ENCODE measurements at regions not wholly inside any gene's neighbourhood (a gene's known extent, or its start where the extent isn't known, plus 50 kb on each side); places are given as distances from the start of the nearest gene placed in this dataset.

- Histone ChIP-seq H4K91ac (replicated peaks; ENCODE audit: insufficient read length, low read length) (no peak overlapping the region), H3K27ac (ENCODE audit: low read depth, low read length) (no peak overlapping the region), H3K4me1 (replicated peaks in 1 of 4; ENCODE audit: control insufficient read depth in 3 of 4, insufficient read depth in 4 of 4, low read length in 3 of 4) (no peaks in the 10 kb centered on the region), H3K14ac (ENCODE audit: insufficient read length) (no peak overlapping the region), H2BK20ac (ENCODE audit: low read length) (no peak overlapping the region), H2BK15ac (ENCODE audit: low read length) (no peak overlapping the region), H4K5ac (ENCODE audit: insufficient read length, low read depth, low read length) (no peak overlapping the region), H4K8ac (ENCODE audit: extremely low read depth, insufficient read depth, low read length) (no peak overlapping the region), H3K4ac (replicated peaks; ENCODE audit: insufficient read length, low read depth, low read length) (no peak overlapping the region), H3K56ac (replicated peaks; ENCODE audit: insufficient read length, low read depth, low read length) (no peak overlapping the region), H3K79me2 (ENCODE audit: control insufficient read depth in 1 of 2, insufficient read depth in 2 of 2, low read length in 2 of 2) (no peaks in the 10 kb centered on the region), H3K4me2 (ENCODE audit: insufficient read depth in 1 of 2, low read depth in 2 of 2, low read length in 2 of 2) (no peak overlapping the region), H4K20me1 (replicated peaks in 1 of 2; ENCODE audit: control insufficient read depth in 1 of 2, insufficient read depth in 2 of 2, low read length in 2 of 2) (no peaks in the 10 kb centered on the region), H2AFZ (ENCODE audit: low read length) (no peak overlapping the region), H3K18ac (ENCODE audit: extremely low read depth, low read length) (no peak overlapping the region), H2BK5ac (ENCODE audit: low read depth, low read length) (no peak overlapping the region), H3K23me2 (ENCODE audit: low read depth, low read length) (no peaks in the 10 kb centered on the region), H3K27me3 (replicated peaks in 1 of 4; ENCODE audit: control insufficient read depth in 3 of 4, extremely low read depth in 1 of 4, insufficient read depth in 3 of 4, low read length in 3 of 4) (no peaks in the 10 kb centered on the region), H3K9me3 (ENCODE audit: insufficient read depth in 2 of 2, low read depth in 1 of 2, low read length in 1 of 2) (no peaks in the 10 kb centered on the region), H3K9ac (replicated peaks in 1 of 4; ENCODE audit: extremely low read depth in 1 of 4, low read depth in 3 of 4, low read length in 3 of 4) (no peak overlapping the region), H2BK12ac (ENCODE audit: low read depth, low read length) (no peak overlapping the region), H2AK5ac (ENCODE audit: low read depth, low read length) (no peak overlapping the region), H2BK120ac (replicated peaks; ENCODE audit: low read depth, low read length) (no peak overlapping the region), H3K23ac (ENCODE audit: insufficient read length) (no peak overlapping the region), H3K79me1 (ENCODE audit: low read depth, low read length) (no peaks in the 10 kb centered on the region), H3K36me3 (ENCODE audit: control insufficient read depth in 2 of 4, insufficient read depth in 4 of 4, low read length in 3 of 4) (no peaks in the 10 kb centered on the region), H3K4me3 (ENCODE audit: extremely low read depth in 1 of 4, insufficient read depth in 2 of 4, low read depth in 3 of 4, low read length in 4 of 4) (no peak overlapping the region)
- 83% methylated on average over 1 of the region's 1 CpG; no CpG with 5 or more reads in 1 of the 2 experiments for WGBS, 2 experiments (ENCODE audit: extremely low coverage in 1 of 2, insufficient coverage in 1 of 2, insufficient read length in 1 of 2, insufficient replicate concordance in 2 of 2, low coverage in 1 of 2, low lambda C conversion rate in 2 of 2, missing lambda C conversion rate in 1 of 2)
- POLR2A ChIA-PET (ENCODE audit: partially characterized antibody): no interaction called here
- FAIRE-seq: no peak
- DNase-seq (ENCODE audit: low read depth in 1 of 2, low spot score in 2 of 2): no peak
- CTCF ChIA-PET (ENCODE audit: partially characterized antibody): interaction anchor here (0.9 to 3.4 kb wide), 5 partner anchors 11 to 149 kb away, joined by 3 to 11 read pairs (median 5); no protein-coding TSS in a partner anchor
- no peak for TF ChIP-seq GTF2F1 (IDR thresholded peaks at IDR 0.05; ENCODE audit: borderline replicate concordance, low read depth, low read length)
- TF ChIP-seq ASH2L (IDR thresholded peaks at IDR 0.05; ENCODE audit: low read length): no peak
- no peak for TF ChIP-seq NANOG (IDR thresholded peaks at IDR 0.05; ENCODE audit: insufficient read depth, low read depth, low read length, poor library complexity, severe bottlenecking)
- no peak for TF ChIP-seq SP4 (IDR thresholded peaks at IDR 0.05; ENCODE audit: low read length)
- TF ChIP-seq ATF2 (IDR thresholded peaks at IDR 0.05; ENCODE audit: low read length): no peak
- no peak for TF ChIP-seq TAF7 (optimal IDR thresholded peaks at IDR 0.05; ENCODE audit: borderline replicate concordance, low read depth, low read length)
- TF ChIP-seq HDAC6 (IDR thresholded peaks at IDR 0.05; ENCODE audit: low read depth, low read length): no peak
- no peak for TF ChIP-seq HDAC2 (IDR thresholded peaks at IDR 0.05; ENCODE audit: borderline replicate concordance in 1 of 2, low read depth in 2 of 2, low read length in 2 of 2)
- TF ChIP-seq SRF (IDR thresholded peaks at IDR 0.05; ENCODE audit: low read depth, low read length): no peak
- TF ChIP-seq TBP (IDR thresholded peaks at IDR 0.05; ENCODE audit: low read depth, low read length): no peak
- TF ChIP-seq MAFK (IDR thresholded peaks at IDR 0.05; ENCODE audit: low read depth, low read length): no peak
- no peak for TF ChIP-seq CBX5 (IDR thresholded peaks at IDR 0.05; ENCODE audit: low read depth, low read length)
- TF ChIP-seq FOSL1 (IDR thresholded peaks at IDR 0.05; ENCODE audit: insufficient read depth, low read depth, low read length): no peak
- TF ChIP-seq POU5F1 (IDR thresholded peaks at IDR 0.05; ENCODE audit: low read depth, low read length): no peak
Measured at GRCh38 chr2:79248776-79249175, 89.2 kb upstream of the REG3A start.

Data from H1 (cell line).